Keratinocyte (primary cell): ENCODE measurements at regions not wholly inside any gene's neighbourhood (a gene's known extent, or its start where the extent isn't known, plus 50 kb on each side); places are given as distances from the start of the nearest gene placed in this dataset.

Experiments used
- DNase-seq: peaks from one replicate; pipeline ENCODE4 v3.0.0-alpha.2; 2011; ENCODE audit warnings: low read depth, missing footprints, low spot score
- FAIRE-seq: peaks from 2 replicates; lab custom pipeline; 2011; peaks lifted over from hg19 to GRCh38; lab: Jason Lieb, UNC
- H2AFZ ChIP-seq: 2 replicates; pipeline ENCODE4 v1.6.0; 2012; ENCODE audit warnings: low read length, control low read depth, inconsistent platforms; ENCODE audit not compliant: control insufficient read depth
- H3K27ac ChIP-seq: 2 replicates; pipeline ENCODE4 v1.5.1; 2011; ENCODE audit warnings: low read length; ENCODE audit not compliant: control insufficient read depth, insufficient read depth
- H3K27me3 ChIP-seq: 3 replicates; pipeline ENCODE4 v1.6.0; 2011; ENCODE audit warnings: low read length; ENCODE audit not compliant: control insufficient read depth, insufficient read depth; ENCODE audit errors: extremely low read depth
- H3K36me3 ChIP-seq, 2 experiments: 2 replicates in 1 of 2; 3 replicates in 1 of 2; pipeline ENCODE4 v1.5.1; 2011; ENCODE audit warnings: low read length in 2 of 2, mild to moderate bottlenecking in 1 of 2; ENCODE audit not compliant: control insufficient read depth in 2 of 2, insufficient read depth in 2 of 2; ENCODE audit errors: extremely low read depth in 1 of 2
- H3K4me1 ChIP-seq: 3 replicates; pipeline ENCODE4 v1.5.1; 2011; ENCODE audit warnings: low read length; ENCODE audit not compliant: control insufficient read depth, insufficient read depth; ENCODE audit errors: extremely low read depth
- H3K4me2 ChIP-seq: 3 replicates; pipeline ENCODE4 v1.6.0; 2011; ENCODE audit warnings: low read depth, low read length; ENCODE audit not compliant: control insufficient read depth, insufficient read depth; ENCODE audit errors: extremely low read depth
- H3K4me3 ChIP-seq, 3 experiments: fragments of 200-600 bp in 1 of 3; sonication (generic) in 1 of 3; 2 replicates in 2 of 3; 3 replicates in 1 of 3; pipeline ENCODE4 v1.5.1; 2011 to 2016; ENCODE audit warnings: low read length in 3 of 3, mild to moderate bottlenecking in 3 of 3, control low read depth in 2 of 3, inconsistent platforms in 1 of 3, low read depth in 1 of 3, mixed read lengths in 1 of 3, mixed run types in 1 of 3, moderate library complexity in 1 of 3; ENCODE audit not compliant: control insufficient read depth in 2 of 3, insufficient read depth in 2 of 3; ENCODE audit errors: extremely low read depth in 1 of 3
- H3K79me2 ChIP-seq: 2 replicates; pipeline ENCODE4 v1.6.0; 2012; ENCODE audit warnings: low read length; ENCODE audit not compliant: control insufficient read depth, insufficient read depth
- H3K9ac ChIP-seq: 3 replicates; pipeline ENCODE4 v1.6.0; 2011; ENCODE audit warnings: low read length; ENCODE audit not compliant: control insufficient read depth, insufficient read depth; ENCODE audit errors: extremely low read depth
- H3K9me1 ChIP-seq: 3 replicates; pipeline ENCODE4 v1.6.0; 2011; ENCODE audit warnings: low read length; ENCODE audit not compliant: control insufficient read depth, insufficient read depth; ENCODE audit errors: extremely low read depth
- H3K9me3 ChIP-seq: 2 replicates; pipeline ENCODE4 v1.5.1; 2012; ENCODE audit warnings: low read depth, low read length; ENCODE audit not compliant: control insufficient read depth
- H4K20me1 ChIP-seq: 3 replicates; pipeline ENCODE4 v1.6.0; 2011; ENCODE audit warnings: low read length; ENCODE audit not compliant: control insufficient read depth, insufficient read depth; ENCODE audit errors: extremely low read depth
- CTCF ChIP-seq, 3 experiments: IDR thresholded peaks in 1 of 3; conservative IDR thresholded peaks in 1 of 3; optimal IDR thresholded peaks in 1 of 3; 2 replicates in 2 of 3; 3 replicates in 1 of 3; pipeline versions ENCODE3 to v1.5.1; 2011; ENCODE audit warnings: low read length in 3 of 3, mild to moderate bottlenecking in 3 of 3, moderate library complexity in 2 of 3, control low read depth in 1 of 3, inconsistent platforms in 1 of 3; ENCODE audit not compliant: insufficient read depth in 2 of 3; ENCODE audit errors: extremely low read depth in 1 of 3
- EZH2 ChIP-seq: IDR thresholded peaks from one replicate; pipeline ENCODE4 v1.6.1; 2012; ENCODE audit warnings: inconsistent platforms, mild to moderate bottlenecking, low read length, moderate library complexity
- dilution Hi-C: fragments of 300-500 bp; cut with MboI; formaldehyde crosslinking; loops from one replicate; pipeline ENCODE4 v1.7.0; 2020; ENCODE audit warnings: low sequenced_read_pairs; ENCODE audit not compliant: extremely low pct_ligation_motif_present

- H2AFZ ChIP-seq: no peak overlapping the region
- H3K4me1 ChIP-seq: peaks cover 5% of the 10 kb centered on the region
- H4K20me1 ChIP-seq: no peaks in the 10 kb centered on the region
- FAIRE-seq (no peak), DNase-seq (no peak)
- H3K27ac ChIP-seq: no peak overlapping the region
- H3K36me3 ChIP-seq: no peaks in the 10 kb centered on the region
- no peak for TF ChIP-seq CTCF (optimal IDR thresholded peaks at IDR 0.05 in 1 of 3, IDR thresholded peaks at IDR 0.05 in 1 of 3, conservative IDR thresholded peaks at IDR 0.05 in 1 of 3; ENCODE audit: extremely low read depth in 1 of 3, insufficient read depth in 2 of 3, low read length in 3 of 3)
- no peak for TF ChIP-seq EZH2
- H3K27me3 ChIP-seq: no peaks in the 10 kb centered on the region
- dilution Hi-C loops: no loop called here
- no peaks in the 10 kb centered on the region for H3K79me2 ChIP-seq
- no peak overlapping the region for H3K4me3 ChIP-seq
- H3K9ac ChIP-seq: no peak overlapping the region
- H3K4me2 ChIP-seq: no peak overlapping the region
- no peaks in the 10 kb centered on the region for H3K9me1 ChIP-seq
- no peaks in the 10 kb centered on the region for H3K9me3 ChIP-seq
These were observed 310.1 kb upstream of the MSX2 start for GRCh38 chr5:174414315-174414710.

GRCh38 chr5:174418809-174419539 lies 305.4 kb upstream of the MSX2 start:
- no peak for TF ChIP-seq EZH2
- no peak for TF ChIP-seq CTCF (optimal IDR thresholded peaks at IDR 0.05 in 1 of 3, IDR thresholded peaks at IDR 0.05 in 1 of 3, conservative IDR thresholded peaks at IDR 0.05 in 1 of 3; ENCODE audit: extremely low read depth in 1 of 3, insufficient read depth in 2 of 3, low read length in 3 of 3)
- dilution Hi-C loops: no loop called here
- no peaks in the 10 kb centered on the region for H3K27me3 ChIP-seq

More at GRCh38 chr5:174418809-174419539, 305.4 kb upstream of the MSX2 start:
- H2AFZ ChIP-seq: peak overlapping the region; percentile 71
- no peak overlapping the region for H3K9ac ChIP-seq
- H3K4me2 ChIP-seq: peak overlapping the region; percentile 89
- peak overlapping the region in 2 of 3 experiments; percentile 45 to 58 for H3K4me3 ChIP-seq
- no peaks in the 10 kb centered on the region for H3K79me2 ChIP-seq
- H3K9me3 ChIP-seq: no peaks in the 10 kb centered on the region
- FAIRE-seq (no peak), DNase-seq (no peak)
- no peaks in the 10 kb centered on the region for H3K9me1 ChIP-seq
- H3K36me3 ChIP-seq: no peaks in the 10 kb centered on the region
- H3K4me1 ChIP-seq: peaks cover 5% of the 10 kb centered on the region
- no peak overlapping the region for H3K27ac ChIP-seq
- no peaks in the 10 kb centered on the region for H4K20me1 ChIP-seq
